ENCODE measurements at regions not wholly inside any gene's neighbourhood (a gene's known extent, or its start where the extent isn't known, plus 50 kb on each side); places are given as distances from the start of the nearest gene placed in this dataset.

DNA sequence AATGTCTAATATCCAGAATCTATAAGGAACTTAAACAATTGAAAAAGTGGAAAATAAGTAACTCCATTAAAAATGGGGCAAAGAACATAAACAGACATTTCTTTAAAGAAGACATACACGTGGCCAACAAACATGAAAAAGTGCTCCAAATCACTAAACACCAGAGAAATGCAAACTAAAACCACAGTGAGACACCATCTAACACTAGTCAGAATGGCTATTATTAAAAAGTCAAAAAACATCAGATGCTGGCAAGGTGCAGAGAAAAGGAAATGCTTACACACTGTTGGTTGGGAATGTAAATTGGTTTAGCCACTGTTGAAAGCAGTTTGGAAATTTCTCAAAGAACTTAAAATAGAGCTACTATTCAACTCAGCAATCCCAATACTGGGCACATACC lies 169.2 kb upstream of the MANEA start:
- H3K9me3 ChIP-seq (ENCODE audit: control insufficient read depth in 1 of 2, insufficient read depth in 1 of 2, low read depth in 1 of 2, low read length in 2 of 2) = no peaks in the 10 kb centered on the region
- no TSS peak for BruUV-seq (replicated peaks)
- H3K27me3 ChIP-seq (ENCODE audit: insufficient read depth, low read length) = no peaks in the 10 kb centered on the region
- H4K20me1 ChIP-seq (ENCODE audit: insufficient read depth) = no peaks in the 10 kb centered on the region
- no peak overlapping the region for H3K4me2 ChIP-seq (ENCODE audit: low read length)
- ChIA-PET POLR2A (no interaction called here), RAD21 (ENCODE audit: low non-redundant PET in 1 of 2, low total read pairs in 2 of 2, uncharacterized antibody in 2 of 2, unreplicated experiment in 2 of 2) (no interaction called here), CTCF (no interaction called here)
- intact Hi-C loops (cut with micrococcal nuclease) = no loop called here
- H3K27ac ChIP-seq (ENCODE audit: low read depth, low read length) = no peak overlapping the region
- no peaks in the 10 kb centered on the region for H3K4me1 ChIP-seq (ENCODE audit: control insufficient read depth in 1 of 2, insufficient read depth in 2 of 2, low read length in 2 of 2)
- ATAC-seq = no peak
- H3K79me2 ChIP-seq (ENCODE audit: insufficient read depth, low read length) = no peaks in the 10 kb centered on the region
- no peak overlapping the region for H3K9ac ChIP-seq (ENCODE audit: low read length)
- H3K36me3 ChIP-seq (ENCODE audit: control insufficient read depth in 1 of 2, insufficient read depth in 2 of 2, low read length in 2 of 2) = no peaks in the 10 kb centered on the region
- no peak overlapping the region for H2AFZ ChIP-seq (ENCODE audit: low read depth, low read length, poor library complexity, severe bottlenecking)
- no peak for DNase-seq (ENCODE audit: low read depth, low spot score)
- H3K9me2 ChIP-seq (ENCODE audit: insufficient read depth) = no peaks in the 10 kb centered on the region
- no peak overlapping the region for H3K4me3 ChIP-seq (replicated peaks in 1 of 2; ENCODE audit: low read depth in 1 of 2, low read length in 2 of 2)
- TF ChIP-seq ELF1 (IDR thresholded peaks at IDR 0.05; ENCODE audit: borderline replicate concordance, low read depth) (no peak), ZFX (IDR thresholded peaks at IDR 0.05) (no peak), SP1 (IDR thresholded peaks at IDR 0.05; ENCODE audit: low read depth) (no peak), FOSL1 (IDR thresholded peaks at IDR 0.05; ENCODE audit: low read depth) (no peak), CEBPB (IDR thresholded peaks at IDR 0.05; ENCODE audit: low read depth) (no peak), REST (IDR thresholded peaks at IDR 0.05; ENCODE audit: low read depth) (no peak), CBX3 (IDR thresholded peaks at IDR 0.05; ENCODE audit: low read depth) (no peak), EGR1 (IDR thresholded peaks at IDR 0.05; ENCODE audit: low read depth) (no peak), RAD21 (IDR thresholded peaks at IDR 0.05; ENCODE audit: low read depth) (no peak), SRF (IDR thresholded peaks at IDR 0.05; ENCODE audit: low read depth) (no peak), ZNF274 (IDR thresholded peaks at IDR 0.05; ENCODE audit: low read depth, low read length) (no peak), EZH2phosphoT487 (IDR thresholded peaks at IDR 0.05; ENCODE audit: borderline replicate concordance) (no peak), POLR2AphosphoS5 (IDR thresholded peaks at IDR 0.05; ENCODE audit: low read depth, low read length) (no peak), ATF3 (IDR thresholded peaks at IDR 0.05) (no peak), TCF7L2 (IDR thresholded peaks at IDR 0.05; ENCODE audit: borderline replicate concordance, extremely low read depth, insufficient read depth, insufficient read length) (no peak), JUND (IDR thresholded peaks at IDR 0.05) (no peak)
- TF ChIP-seq, protein P1, sequence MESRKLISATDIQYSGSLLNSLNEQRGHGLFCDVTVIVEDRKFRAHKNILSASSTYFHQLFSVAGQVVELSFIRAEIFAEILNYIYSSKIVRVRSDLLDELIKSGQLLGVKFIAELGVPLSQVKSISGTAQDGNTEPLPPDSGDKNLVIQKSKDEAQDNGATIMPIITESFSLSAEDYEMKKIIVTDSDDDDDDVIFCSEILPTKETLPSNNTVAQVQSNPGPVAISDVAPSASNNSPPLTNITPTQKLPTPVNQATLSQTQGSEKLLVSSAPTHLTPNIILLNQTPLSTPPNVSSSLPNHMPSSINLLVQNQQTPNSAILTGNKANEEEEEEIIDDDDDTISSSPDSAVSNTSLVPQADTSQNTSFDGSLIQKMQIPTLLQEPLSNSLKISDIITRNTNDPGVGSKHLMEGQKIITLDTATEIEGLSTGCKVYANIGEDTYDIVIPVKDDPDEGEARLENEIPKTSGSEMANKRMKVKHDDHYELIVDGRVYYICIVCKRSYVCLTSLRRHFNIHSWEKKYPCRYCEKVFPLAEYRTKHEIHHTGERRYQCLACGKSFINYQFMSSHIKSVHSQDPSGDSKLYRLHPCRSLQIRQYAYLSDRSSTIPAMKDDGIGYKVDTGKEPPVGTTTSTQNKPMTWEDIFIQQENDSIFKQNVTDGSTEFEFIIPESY (IDR thresholded peaks at IDR 0.05; ENCODE audit: extremely low read depth, insufficient replicate concordance, low read length) = no peak
- TF ChIP-seq, protein P2, sequence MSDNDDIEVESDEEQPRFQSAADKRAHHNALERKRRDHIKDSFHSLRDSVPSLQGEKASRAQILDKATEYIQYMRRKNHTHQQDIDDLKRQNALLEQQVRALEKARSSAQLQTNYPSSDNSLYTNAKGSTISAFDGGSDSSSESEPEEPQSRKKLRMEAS (IDR thresholded peaks at IDR 0.05) = no peak
